PFSK-1 (cell line): ENCODE measurements at regions not wholly inside any gene's neighbourhood (a gene's known extent, or its start where the extent isn't known, plus 50 kb on each side); places are given as distances from the start of the nearest gene placed in this dataset.

ENCODE experiments used
- FOXP2 ChIP-seq: optimal IDR thresholded peaks from 2 replicates; pipeline ENCODE3; 2011; ENCODE audit warnings: borderline replicate concordance, control low read depth, inconsistent platforms; ENCODE audit not compliant: insufficient read depth; ENCODE audit errors: extremely low read length, extremely low read depth
- POLR2AphosphoS5 ChIP-seq: IDR thresholded peaks from 2 replicates; pipeline ENCODE4 v1.6.1; 2012; ENCODE audit warnings: low read depth, mild to moderate bottlenecking, control low read depth, low read length, moderate library complexity
- REST ChIP-seq, 2 experiments: IDR thresholded peaks; 2 replicates each; pipeline versions ENCODE4 v1.6.1 to v1.8.0; 2011 to 2012; ENCODE audit warnings: low read depth in 2 of 2, low read length in 2 of 2, control low read depth in 1 of 2, inconsistent platforms in 1 of 2, mild to moderate bottlenecking in 1 of 2, moderate library complexity in 1 of 2; ENCODE audit not compliant: insufficient read depth in 1 of 2
- SIN3A ChIP-seq: IDR thresholded peaks from 2 replicates; pipeline ENCODE4 v1.6.1; 2012; ENCODE audit warnings: mild to moderate bottlenecking, low read length, moderate library complexity, borderline replicate concordance; ENCODE audit not compliant: insufficient read depth
- TAF1 ChIP-seq: IDR thresholded peaks from 2 replicates; pipeline ENCODE4 v1.6.1; 2012; ENCODE audit warnings: low read length, control low read depth, borderline replicate concordance; ENCODE audit not compliant: insufficient read depth

GRCh38 chr5:20041326-20042274 lies 53.6 kb upstream of the CDH18 start:
- TF ChIP-seq REST (IDR thresholded peaks at IDR 0.05; ENCODE audit: insufficient read depth in 1 of 2, low read depth in 2 of 2, low read length in 2 of 2): no peak
- no peak for TF ChIP-seq SIN3A
- no peak for TF ChIP-seq TAF1
- no peak for TF ChIP-seq FOXP2
- no peak for TF ChIP-seq POLR2AphosphoS5

GRCh38 chr5:20040901-20041300 lies 52.9 kb upstream of the CDH18 start:
- TF ChIP-seq POLR2AphosphoS5: no peak
- no peak for TF ChIP-seq FOXP2
- no peak for TF ChIP-seq REST (IDR thresholded peaks at IDR 0.05; ENCODE audit: insufficient read depth in 1 of 2, low read depth in 2 of 2, low read length in 2 of 2)
- TF ChIP-seq TAF1: no peak
- no peak for TF ChIP-seq SIN3A
